SK-N-SH (cell line): ENCODE measurements at regions not wholly inside any gene's neighbourhood (a gene's known extent, or its start where the extent isn't known, plus 50 kb on each side); places are given as distances from the start of the nearest gene placed in this dataset.

Experiments
- CTCF ChIA-PET: fragments of 300-600, 350-600 bp; formaldehyde crosslinking; extraction: SDS; loops from one replicate; lab custom pipeline; 2021; lab: Yijun Ruan, JAX
- POLR2A ChIA-PET: fragments of 350-600 bp; sonication (Branson Sonifier 250); formaldehyde crosslinking; extraction: SDS; loops from one replicate; lab custom pipeline; 2020; ENCODE audit warnings: antibody characterized with exemption, inconsistent platforms; lab: Yijun Ruan, JAX
- DNase-seq: peaks from one replicate; pipeline ENCODE4 v3.0.0; 2012
- H2AFZ ChIP-seq: fragments of 200-600 bp; sonication (generic); 2 replicates; pipeline ENCODE4 v1.8.1; 2016; ENCODE audit warnings: antibody characterized with exemption, mild to moderate bottlenecking, low read depth
- H3F3A ChIP-seq: fragments of 200-600 bp; sonication (generic); replicated peaks from 2 replicates; pipeline ENCODE3; 2016; ENCODE audit warnings: antibody characterized with exemption, mild to moderate bottlenecking; ENCODE audit not compliant: insufficient read depth
- H3K27ac ChIP-seq, 2 experiments: fragments of 200-500 bp in 1 of 2; fragments of 200-600 bp in 1 of 2; sonication (Bioruptor generic) in 1 of 2; sonication (generic), shearing (Covaris generic) in 1 of 2; 2 replicates each; pipeline versions ENCODE4 v1.5.1 to v1.6.1; 2014 to 2016; ENCODE audit warnings: low read depth in 2 of 2, inconsistent platforms in 1 of 2, low read length in 1 of 2, mild to moderate bottlenecking in 1 of 2, mixed read lengths in 1 of 2
- H3K27me3 ChIP-seq: fragments of 200-600 bp; sonication (generic), shearing (Covaris generic); 2 replicates; pipeline ENCODE4 v1.6.1; 2016; ENCODE audit warnings: mixed run types; ENCODE audit not compliant: insufficient read depth
- H3K36me3 ChIP-seq, 2 experiments: fragments of 200-500 bp in 1 of 2; fragments of 200-600 bp in 1 of 2; sonication (Bioruptor generic) in 1 of 2; sonication (generic) in 1 of 2; replicated peaks in 1 of 2; 2 replicates each; pipeline versions ENCODE3 to v1.5.1; 2014 to 2016; ENCODE audit warnings: low read length in 1 of 2, mild to moderate bottlenecking in 1 of 2; ENCODE audit not compliant: insufficient read depth in 2 of 2, control insufficient read depth in 1 of 2
- H3K4me1 ChIP-seq, 2 experiments: fragments of 200-500 bp in 1 of 2; fragments of 200-600 bp in 1 of 2; sonication (Bioruptor generic) in 1 of 2; sonication (generic), shearing (Covaris generic) in 1 of 2; 2 replicates each; pipeline versions ENCODE4 v1.5.1 to v1.6.1; 2014 to 2016; ENCODE audit warnings: low read depth in 1 of 2, low read length in 1 of 2, mixed run types in 1 of 2; ENCODE audit not compliant: insufficient read depth in 2 of 2, control insufficient read depth in 1 of 2
- H3K4me2 ChIP-seq: fragments of 200-600 bp; sonication (generic), shearing (Covaris generic); 2 replicates; pipeline ENCODE4 v1.6.1; 2017; ENCODE audit warnings: mixed run types
- H3K4me3 ChIP-seq, 2 experiments: fragments of 200-500 bp in 1 of 2; fragments of 200-600 bp in 1 of 2; sonication (Bioruptor generic) in 1 of 2; sonication (generic), shearing (Covaris generic) in 1 of 2; 2 replicates each; pipeline versions ENCODE4 v1.5.1 to v1.8.1; 2014 to 2016; ENCODE audit warnings: low read depth in 2 of 2, inconsistent platforms in 1 of 2, low read length in 1 of 2, mild to moderate bottlenecking in 1 of 2, mixed read lengths in 1 of 2, moderate library complexity in 1 of 2
- H3K79me2 ChIP-seq: fragments of 200-600 bp; sonication (generic); 2 replicates; pipeline ENCODE4 v1.8.1; 2017; ENCODE audit warnings: mild to moderate bottlenecking; ENCODE audit not compliant: insufficient read depth
- H3K9ac ChIP-seq: fragments of 200-600 bp; sonication (generic); 2 replicates; pipeline ENCODE4 v1.6.1; 2017; ENCODE audit warnings: mixed run types
- H3K9me2 ChIP-seq: fragments of 200-600 bp; sonication (generic); 2 replicates; pipeline ENCODE4 v1.6.1; 2017; ENCODE audit warnings: mixed run types
- H3K9me3 ChIP-seq: fragments of 200-600 bp; sonication (generic); 2 replicates; pipeline ENCODE4 v1.6.1; 2017; ENCODE audit warnings: mixed run types, mild to moderate bottlenecking, moderate library complexity
- H4K20me1 ChIP-seq: fragments of 200-600 bp; sonication (generic); 2 replicates; pipeline ENCODE4 v1.6.1; 2017; ENCODE audit warnings: mild to moderate bottlenecking, mixed run types; ENCODE audit not compliant: insufficient read depth
- CHD2 ChIP-seq: fragments of 150-350 bp; IDR thresholded peaks from 2 replicates; pipeline ENCODE4 v1.6.1; 2018; ENCODE audit warnings: low read length; ENCODE audit not compliant: partially characterized antibody
- CTCF ChIP-seq: fragments of 200-600 bp; sonication (generic); IDR thresholded peaks from 2 replicates; pipeline ENCODE4 v1.6.1; 2017; ENCODE audit warnings: antibody characterized with exemption, mild to moderate bottlenecking, moderate library complexity
- ELF1 ChIP-seq: IDR thresholded peaks from 2 replicates; pipeline ENCODE4 v1.4.0; 2012
- EP300 ChIP-seq, 2 experiments: IDR thresholded peaks; 2 replicates each; pipeline versions ENCODE4 v1.4.0 to v1.6.1; 2012; ENCODE audit warnings: borderline replicate concordance in 1 of 2, low read depth in 1 of 2, low read length in 1 of 2
- EZH2phosphoT487 ChIP-seq: fragments of 200-600 bp; sonication (generic); IDR thresholded peaks from 2 replicates; pipeline ENCODE4 v1.6.1; 2017; ENCODE audit warnings: low read depth, mixed run types, mild to moderate bottlenecking, antibody characterized with exemption, moderate library complexity, borderline replicate concordance
- FOSL2 ChIP-seq: IDR thresholded peaks from 2 replicates; pipeline ENCODE4 v1.4.0; 2012; ENCODE audit warnings: low read depth, mild to moderate bottlenecking, moderate library complexity, borderline replicate concordance
- FOXJ3 ChIP-seq: sonication (generic); formaldehyde crosslinking; IDR thresholded peaks from 2 replicates; pipeline ENCODE4 v1.5.1; 2020; ENCODE audit warnings: mild to moderate bottlenecking, missing genetic modification reagents
- GATA2 ChIP-seq: sonication (generic); formaldehyde crosslinking; IDR thresholded peaks from 2 replicates; pipeline ENCODE4 v1.5.0; 2020; ENCODE audit warnings: mild to moderate bottlenecking, missing genetic modification reagents
- IRF3 ChIP-seq: fragments of 150-350 bp; IDR thresholded peaks from 2 replicates; pipeline ENCODE4 v1.6.1; 2016; ENCODE audit warnings: mild to moderate bottlenecking, low read depth, low read length
- JUND ChIP-seq: IDR thresholded peaks from 2 replicates; pipeline ENCODE4 v1.4.0; 2012
- MXI1 ChIP-seq: IDR thresholded peaks from 2 replicates; pipeline ENCODE4 v1.6.1; 2012; ENCODE audit warnings: mild to moderate bottlenecking, low read depth, low read length, improper control_type of control experiment
- NRF1 ChIP-seq: IDR thresholded peaks from 2 replicates; pipeline ENCODE4 v1.6.1; 2012; ENCODE audit warnings: low read depth, mild to moderate bottlenecking, low read length
- PBX3 ChIP-seq: IDR thresholded peaks from 2 replicates; pipeline ENCODE4; 2012
- POLR2AphosphoS5 ChIP-seq: IDR thresholded peaks from 2 replicates; pipeline ENCODE4 v1.6.1; 2012; ENCODE audit warnings: low read depth, low read length
- RAD21 ChIP-seq: IDR thresholded peaks from 2 replicates; pipeline ENCODE4 v1.6.1; 2012; ENCODE audit warnings: mild to moderate bottlenecking, low read length
- RCOR1 ChIP-seq: fragments of 150-350 bp; IDR thresholded peaks from 2 replicates; pipeline ENCODE4 v1.6.1; 2017; ENCODE audit warnings: antibody characterized with exemption, low read length
- RFX5 ChIP-seq: IDR thresholded peaks from 2 replicates; pipeline ENCODE4 v1.6.1; 2012; ENCODE audit warnings: mild to moderate bottlenecking, improper control_type of control experiment, low read length
- RXRA ChIP-seq: IDR thresholded peaks from 2 replicates; pipeline ENCODE4 v1.4.0; 2012; ENCODE audit warnings: low read depth, mild to moderate bottlenecking, borderline replicate concordance
- SMC3 ChIP-seq: IDR thresholded peaks from 2 replicates; pipeline ENCODE4 v1.6.1; 2012; ENCODE audit warnings: low read depth, low read length, improper control_type of control experiment
- TAF1 ChIP-seq: IDR thresholded peaks from 2 replicates; pipeline ENCODE4 v1.6.1; 2012; ENCODE audit warnings: low read depth, mild to moderate bottlenecking, low read length, moderate library complexity, borderline replicate concordance
- WGBS: methylation state at CpG from one replicate; pipeline ENCODE4 v1.1.6; 2017; ENCODE audit warnings: low lambda C conversion rate; 5-methylcytosine and 5-hydroxymethylcytosine counted together
- TF ChIP-seq, protein P1 (sequence below): IDR thresholded peaks from 2 replicates; pipeline ENCODE4 v1.4.0; 2012; ENCODE audit warnings: low read depth
- TF ChIP-seq, protein P2 (sequence below): IDR thresholded peaks from 2 replicates; pipeline ENCODE4 v1.6.1; 2012; ENCODE audit warnings: mild to moderate bottlenecking, low read depth, low read length, moderate library complexity
- TF ChIP-seq, protein P3 (sequence below): IDR thresholded peaks from 2 replicates; pipeline ENCODE4 v1.4.0; 2012; ENCODE audit warnings: low read depth, borderline replicate concordance

DNA sequence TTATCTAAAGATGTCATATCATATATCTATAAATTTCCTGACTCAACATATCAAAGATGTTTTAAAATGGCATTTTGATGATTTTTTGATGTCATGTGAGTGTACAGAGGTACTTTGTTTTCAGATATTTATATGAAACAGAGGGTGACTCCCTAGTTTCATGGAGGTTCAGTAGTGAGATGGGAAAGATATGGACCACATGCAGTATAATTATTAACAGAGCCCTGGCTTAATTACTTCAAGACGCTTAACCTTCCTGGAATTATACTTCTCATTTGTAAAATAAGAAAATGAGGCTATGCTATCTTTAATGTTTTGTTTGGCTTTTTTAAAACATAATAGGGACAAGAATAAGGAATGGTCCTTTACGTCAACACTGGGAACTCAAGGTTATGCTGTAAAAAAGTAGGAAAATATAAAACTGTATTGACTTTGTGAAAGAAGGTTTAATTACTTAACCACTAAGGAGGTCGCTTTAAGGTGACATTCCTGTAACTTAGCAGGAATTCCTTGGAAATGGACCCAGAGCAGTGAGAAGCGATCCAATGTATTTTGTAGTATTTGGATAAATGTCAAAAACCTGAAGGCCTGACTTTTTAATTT is 821.0 kb upstream of the IGFBP3 start:
- no peak overlapping the region; a peak in 2 of 4 replicates for H3K27ac ChIP-seq
- ChIA-PET CTCF (interaction anchor here (1.1 kb wide), 1 partner anchor 24 kb away, joined by 4 read pairs; no protein-coding TSS in a partner anchor), POLR2A (no interaction called here)
- H3K4me2 ChIP-seq: no peak overlapping the region
- H2AFZ ChIP-seq: no peak overlapping the region
- no peak overlapping the region for H3K9ac ChIP-seq
- H3K79me2 ChIP-seq: no peaks in the 10 kb centered on the region
- WGBS: 75% methylated on average over 4 of the region's 4 CpGs
- H3F3A ChIP-seq: no peaks in the 10 kb centered on the region
- H3K36me3 ChIP-seq: no peaks in the 10 kb centered on the region
- no peaks in the 10 kb centered on the region for H3K9me2 ChIP-seq
- peak; percentile 44 for DNase-seq
- no peak overlapping the region for H3K4me3 ChIP-seq
- peaks cover 0 to 13% of the 10 kb centered on the region in 2 experiments; a peak in 3 of 4 replicates for H3K4me1 ChIP-seq
- no peaks in the 10 kb centered on the region for H3K9me3 ChIP-seq
- H3K27me3 ChIP-seq: no peaks in the 10 kb centered on the region
- no peaks in the 10 kb centered on the region for H4K20me1 ChIP-seq
- TF ChIP-seq NRF1 (no peak), CHD2 (no peak), RAD21 (no peak; the same call in 1 of the 2 replicates), FOSL2 (no peak), JUND (no peak), EZH2phosphoT487 (no peak), SMC3 (no peak), PBX3 (0 out of 2 replicates have a peak, but pooled peaks have one; percentile 15), RFX5 (no peak), MXI1 (no peak), TAF1 (no peak), RCOR1 (peak; percentile 26; the same call in 1 of the 2 replicates), CTCF (no peak), POLR2AphosphoS5 (0 out of 2 replicates have a peak, but pooled peaks have one; percentile 28), FOXJ3 (CRISPR knock-in tag) (no peak), EP300 (IDR thresholded peaks at IDR 0.05; ENCODE audit: borderline replicate concordance in 1 of 2, low read depth in 1 of 2, low read length in 1 of 2) (peak in 1 of 2 experiments; percentile 67; a peak in 1 of 4 replicates), IRF3 (no peak), ELF1 (no peak), RXRA (no peak), GATA2 (peak; percentile 56)
- TF ChIP-seq, protein P1, sequence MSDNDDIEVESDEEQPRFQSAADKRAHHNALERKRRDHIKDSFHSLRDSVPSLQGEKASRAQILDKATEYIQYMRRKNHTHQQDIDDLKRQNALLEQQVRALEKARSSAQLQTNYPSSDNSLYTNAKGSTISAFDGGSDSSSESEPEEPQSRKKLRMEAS: no peak
- TF ChIP-seq, protein P2, sequence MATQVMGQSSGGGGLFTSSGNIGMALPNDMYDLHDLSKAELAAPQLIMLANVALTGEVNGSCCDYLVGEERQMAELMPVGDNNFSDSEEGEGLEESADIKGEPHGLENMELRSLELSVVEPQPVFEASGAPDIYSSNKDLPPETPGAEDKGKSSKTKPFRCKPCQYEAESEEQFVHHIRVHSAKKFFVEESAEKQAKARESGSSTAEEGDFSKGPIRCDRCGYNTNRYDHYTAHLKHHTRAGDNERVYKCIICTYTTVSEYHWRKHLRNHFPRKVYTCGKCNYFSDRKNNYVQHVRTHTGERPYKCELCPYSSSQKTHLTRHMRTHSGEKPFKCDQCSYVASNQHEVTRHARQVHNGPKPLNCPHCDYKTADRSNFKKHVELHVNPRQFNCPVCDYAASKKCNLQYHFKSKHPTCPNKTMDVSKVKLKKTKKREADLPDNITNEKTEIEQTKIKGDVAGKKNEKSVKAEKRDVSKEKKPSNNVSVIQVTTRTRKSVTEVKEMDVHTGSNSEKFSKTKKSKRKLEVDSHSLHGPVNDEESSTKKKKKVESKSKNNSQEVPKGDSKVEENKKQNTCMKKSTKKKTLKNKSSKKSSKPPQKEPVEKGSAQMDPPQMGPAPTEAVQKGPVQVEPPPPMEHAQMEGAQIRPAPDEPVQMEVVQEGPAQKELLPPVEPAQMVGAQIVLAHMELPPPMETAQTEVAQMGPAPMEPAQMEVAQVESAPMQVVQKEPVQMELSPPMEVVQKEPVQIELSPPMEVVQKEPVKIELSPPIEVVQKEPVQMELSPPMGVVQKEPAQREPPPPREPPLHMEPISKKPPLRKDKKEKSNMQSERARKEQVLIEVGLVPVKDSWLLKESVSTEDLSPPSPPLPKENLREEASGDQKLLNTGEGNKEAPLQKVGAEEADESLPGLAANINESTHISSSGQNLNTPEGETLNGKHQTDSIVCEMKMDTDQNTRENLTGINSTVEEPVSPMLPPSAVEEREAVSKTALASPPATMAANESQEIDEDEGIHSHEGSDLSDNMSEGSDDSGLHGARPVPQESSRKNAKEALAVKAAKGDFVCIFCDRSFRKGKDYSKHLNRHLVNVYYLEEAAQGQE: no peak
- TF ChIP-seq, protein P3, sequence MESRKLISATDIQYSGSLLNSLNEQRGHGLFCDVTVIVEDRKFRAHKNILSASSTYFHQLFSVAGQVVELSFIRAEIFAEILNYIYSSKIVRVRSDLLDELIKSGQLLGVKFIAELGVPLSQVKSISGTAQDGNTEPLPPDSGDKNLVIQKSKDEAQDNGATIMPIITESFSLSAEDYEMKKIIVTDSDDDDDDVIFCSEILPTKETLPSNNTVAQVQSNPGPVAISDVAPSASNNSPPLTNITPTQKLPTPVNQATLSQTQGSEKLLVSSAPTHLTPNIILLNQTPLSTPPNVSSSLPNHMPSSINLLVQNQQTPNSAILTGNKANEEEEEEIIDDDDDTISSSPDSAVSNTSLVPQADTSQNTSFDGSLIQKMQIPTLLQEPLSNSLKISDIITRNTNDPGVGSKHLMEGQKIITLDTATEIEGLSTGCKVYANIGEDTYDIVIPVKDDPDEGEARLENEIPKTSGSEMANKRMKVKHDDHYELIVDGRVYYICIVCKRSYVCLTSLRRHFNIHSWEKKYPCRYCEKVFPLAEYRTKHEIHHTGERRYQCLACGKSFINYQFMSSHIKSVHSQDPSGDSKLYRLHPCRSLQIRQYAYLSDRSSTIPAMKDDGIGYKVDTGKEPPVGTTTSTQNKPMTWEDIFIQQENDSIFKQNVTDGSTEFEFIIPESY: no peak
